ENCODE measurements at regions not wholly inside any gene's neighbourhood (a gene's known extent, or its start where the extent isn't known, plus 50 kb on each side); places are given as distances from the start of the nearest gene placed in this dataset.

DNA sequence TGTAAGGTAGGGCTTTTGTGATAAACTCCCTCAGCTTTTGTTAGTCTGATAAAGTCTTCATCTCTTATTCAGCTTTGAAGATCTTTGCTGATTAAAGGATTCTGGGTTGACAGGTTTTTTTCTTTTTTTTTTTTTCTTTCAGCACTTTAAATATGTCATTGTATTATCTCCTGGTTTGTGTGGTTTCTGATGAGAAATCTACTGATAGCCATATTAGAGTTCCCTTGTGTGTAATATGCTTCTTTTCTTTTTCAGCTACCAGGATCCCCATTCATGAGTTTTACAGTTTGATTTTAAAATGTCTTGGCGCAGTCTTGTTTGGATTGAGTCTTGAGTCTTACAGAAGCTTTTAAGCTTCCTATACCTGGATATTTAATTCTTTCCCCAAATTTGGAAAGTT is 504.5 kb downstream of the TLL1 start:
- TF ChIP-seq CTCF (IDR thresholded peaks at IDR 0.05; ENCODE audit: control extremely low read depth in 1 of 3, insufficient read depth in 1 of 3, low read depth in 1 of 3, low read length in 3 of 3) (no peak), KDM1A (IDR thresholded peaks at IDR 0.05; ENCODE audit: borderline replicate concordance, low read length) (no peak), EP300 (IDR thresholded peaks at IDR 0.05; ENCODE audit: borderline replicate concordance in 1 of 2, low read depth in 2 of 2, low read length in 2 of 2) (no peak), CREB1 (IDR thresholded peaks at IDR 0.05) (no peak), BRCA1 (IDR thresholded peaks at IDR 0.05; ENCODE audit: low read depth, low read length) (no peak), POLR2A (IDR thresholded peaks at IDR 0.05; ENCODE audit: control extremely low read depth in 1 of 2, low read depth in 2 of 2, low read length in 2 of 2) (no peak), MAX (IDR thresholded peaks at IDR 0.05) (no peak)
- TF ChIP-seq, protein P1, sequence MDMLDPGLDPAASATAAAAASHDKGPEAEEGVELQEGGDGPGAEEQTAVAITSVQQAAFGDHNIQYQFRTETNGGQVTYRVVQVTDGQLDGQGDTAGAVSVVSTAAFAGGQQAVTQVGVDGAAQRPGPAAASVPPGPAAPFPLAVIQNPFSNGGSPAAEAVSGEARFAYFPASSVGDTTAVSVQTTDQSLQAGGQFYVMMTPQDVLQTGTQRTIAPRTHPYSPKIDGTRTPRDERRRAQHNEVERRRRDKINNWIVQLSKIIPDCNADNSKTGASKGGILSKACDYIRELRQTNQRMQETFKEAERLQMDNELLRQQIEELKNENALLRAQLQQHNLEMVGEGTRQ (IDR thresholded peaks at IDR 0.05; ENCODE audit: low read length) = no peak
